Left hindlimb (tissue), 1 donor: ENCODE measurements at regions not wholly inside any gene's neighbourhood (a gene's known extent, or its start where the extent isn't known, plus 50 kb on each side); places are given as distances from the start of the nearest gene placed in this dataset.
"Not testable (repeated sequence)": the region's sequence is repeated elsewhere in the genome, so short reads cannot be mapped to it uniquely, and the experiment has no call there.

Experiments used
- DNase-seq: peaks from one replicate; pipeline ENCODE4 v3.0.0-alpha.2; 2018

GRCh38 chr13:24563087-24563486 is 50.5 kb upstream of the PARP4 start:
- no peak for DNase-seq

GRCh38 chr13:24563971-24564370 is 51.4 kb upstream of the PARP4 start:
- DNase-seq = not testable (repeated sequence)

- DNase-seq = no peak
Observed at GRCh38 chr13:24564881-24565280, 52.3 kb upstream of the PARP4 start.

- not testable (repeated sequence) for DNase-seq
Observed at GRCh38 chr13:24567593-24567992, 55.0 kb upstream of the PARP4 start.

- DNase-seq = no peak
Observed at GRCh38 chr13:24574847-24575246, 62.3 kb upstream of the PARP4 start.

GRCh38 chr13:24580315-24580714 is 67.7 kb upstream of the PARP4 start:
- peak; percentile 19 for DNase-seq

- DNase-seq = not testable (repeated sequence)
Observed at GRCh38 chr13:24581578-24581977, 69.0 kb upstream of the PARP4 start.

GRCh38 chr13:24591697-24592096 is 79.1 kb upstream of the PARP4 start:
- not testable (repeated sequence) for DNase-seq

- not testable (repeated sequence) for DNase-seq
Observed at GRCh38 chr13:24597906-24598670, 82.1 kb upstream of the ATP12A start.

- DNase-seq = not testable (repeated sequence)
Observed at GRCh38 chr13:24599019-24599791, 81.0 kb upstream of the ATP12A start.

GRCh38 chr13:24605923-24606372 is 74.3 kb upstream of the ATP12A start:
- no peak for DNase-seq

- DNase-seq = no peak
Observed at GRCh38 chr13:24606486-24607170, 73.6 kb upstream of the ATP12A start.

GRCh38 chr13:24610956-24611355 is 69.3 kb upstream of the ATP12A start:
- no peak for DNase-seq

GRCh38 chr13:24612726-24613125 is 67.5 kb upstream of the ATP12A start:
- no peak for DNase-seq

- DNase-seq = no peak
Observed at GRCh38 chr13:24613128-24613527, 67.1 kb upstream of the ATP12A start.

- DNase-seq = no peak
Observed at GRCh38 chr13:24613755-24614154, 66.5 kb upstream of the ATP12A start.

- no peak for DNase-seq
Observed at GRCh38 chr13:24614306-24615080, 65.7 kb upstream of the ATP12A start.

- no peak for DNase-seq
Observed at GRCh38 chr13:24615114-24615513, 65.1 kb upstream of the ATP12A start.

- DNase-seq = no peak
Observed at GRCh38 chr13:24615911-24616472, 64.2 kb upstream of the ATP12A start.

- no peak for DNase-seq
Observed at GRCh38 chr13:24616514-24616913, 63.7 kb upstream of the ATP12A start.

- no peak for DNase-seq
Observed at GRCh38 chr13:24617256-24618010, 62.8 kb upstream of the ATP12A start.
